H54 (cell line): ENCODE measurements at regions not wholly inside any gene's neighbourhood (a gene's known extent, or its start where the extent isn't known, plus 50 kb on each side); places are given as distances from the start of the nearest gene placed in this dataset.

Experiments
- DNase-seq: peaks from one replicate; pipeline ENCODE4 v3.0.0; 2011; ENCODE audit warnings: low spot score, mixed read lengths; ENCODE audit not compliant: insufficient read length
- FAIRE-seq: peaks from 3 replicates; lab custom pipeline; 2011; peaks lifted over from hg19 to GRCh38; lab: Jason Lieb, UNC
- POLR2A ChIP-seq: IDR thresholded peaks from 2 replicates; pipeline ENCODE4 v1.6.1; 2011; ENCODE audit warnings: low read depth, mild to moderate bottlenecking, low read length

GRCh38 chr1:226497991-226498639 lies 50.4 kb upstream of the STUM start:
- no peak for TF ChIP-seq POLR2A
- DNase-seq (no peak), FAIRE-seq (no peak)

- no peak for DNase-seq
- no peak for TF ChIP-seq POLR2A
- no peak for FAIRE-seq
These were observed 49.9 kb upstream of the STUM start for GRCh38 chr1:226498640-226499008.
